ENCODE measurements at regions not wholly inside any gene's neighbourhood (a gene's known extent, or its start where the extent isn't known, plus 50 kb on each side); places are given as distances from the start of the nearest gene placed in this dataset.

DNA sequence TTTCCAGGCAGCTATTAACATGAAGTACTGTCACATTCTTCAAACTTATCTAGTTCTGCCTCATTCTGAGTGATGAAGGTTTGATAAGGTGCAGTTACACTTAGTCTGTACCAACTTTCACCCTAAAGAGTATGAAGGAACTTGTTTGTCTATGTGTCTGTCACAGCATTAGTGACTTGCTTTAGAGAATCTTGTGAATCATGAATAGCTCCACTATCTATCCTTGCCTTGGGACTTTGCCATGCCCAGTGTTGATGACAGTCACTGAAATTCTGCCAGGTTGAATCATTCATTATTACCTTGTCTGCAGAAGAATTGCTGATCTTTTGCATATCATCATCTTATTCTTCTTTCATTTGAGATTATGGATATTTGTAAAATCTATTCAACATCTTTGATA lies 50.9 kb upstream of the A1CF start:
- H3K4me3 ChIP-seq (ENCODE audit: low read depth, low read length), result no peak overlapping the region
- DNase-seq (ENCODE audit: low read depth), result no peak
- TF ChIP-seq, protein P1, sequence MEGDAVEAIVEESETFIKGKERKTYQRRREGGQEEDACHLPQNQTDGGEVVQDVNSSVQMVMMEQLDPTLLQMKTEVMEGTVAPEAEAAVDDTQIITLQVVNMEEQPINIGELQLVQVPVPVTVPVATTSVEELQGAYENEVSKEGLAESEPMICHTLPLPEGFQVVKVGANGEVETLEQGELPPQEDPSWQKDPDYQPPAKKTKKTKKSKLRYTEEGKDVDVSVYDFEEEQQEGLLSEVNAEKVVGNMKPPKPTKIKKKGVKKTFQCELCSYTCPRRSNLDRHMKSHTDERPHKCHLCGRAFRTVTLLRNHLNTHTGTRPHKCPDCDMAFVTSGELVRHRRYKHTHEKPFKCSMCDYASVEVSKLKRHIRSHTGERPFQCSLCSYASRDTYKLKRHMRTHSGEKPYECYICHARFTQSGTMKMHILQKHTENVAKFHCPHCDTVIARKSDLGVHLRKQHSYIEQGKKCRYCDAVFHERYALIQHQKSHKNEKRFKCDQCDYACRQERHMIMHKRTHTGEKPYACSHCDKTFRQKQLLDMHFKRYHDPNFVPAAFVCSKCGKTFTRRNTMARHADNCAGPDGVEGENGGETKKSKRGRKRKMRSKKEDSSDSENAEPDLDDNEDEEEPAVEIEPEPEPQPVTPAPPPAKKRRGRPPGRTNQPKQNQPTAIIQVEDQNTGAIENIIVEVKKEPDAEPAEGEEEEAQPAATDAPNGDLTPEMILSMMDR (conservative IDR thresholded peaks at IDR 0.05; ENCODE audit: low read depth, low read length), result no peak

GRCh38 chr10:50937230-50937907 lies 51.9 kb upstream of the A1CF start:
- no peak for DNase-seq (ENCODE audit: low read depth)
- TF ChIP-seq, protein P1 (conservative IDR thresholded peaks at IDR 0.05; ENCODE audit: low read depth, low read length), result peak; percentile 74
- H3K4me3 ChIP-seq (ENCODE audit: low read depth, low read length), result no peak overlapping the region

DNA sequence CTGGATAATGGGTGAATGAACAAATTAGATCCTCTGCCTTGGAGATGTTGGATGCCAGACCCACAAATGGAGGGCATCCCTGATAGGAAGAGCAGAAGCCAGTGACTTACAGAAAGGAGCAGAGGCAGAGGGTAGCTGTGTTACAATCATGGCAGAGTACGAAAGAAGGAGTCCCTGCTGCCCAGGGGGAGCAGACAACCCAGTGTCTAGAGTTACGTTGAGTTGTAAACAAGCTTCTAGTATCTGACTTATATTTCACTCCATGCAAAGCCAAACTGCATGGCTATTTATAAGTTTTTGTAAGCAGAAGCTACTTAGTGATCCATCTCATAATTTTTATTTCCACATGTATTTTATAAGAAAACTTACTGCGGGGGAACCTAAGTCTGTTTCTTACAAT lies 56.2 kb upstream of the A1CF start:
- DNase-seq (ENCODE audit: low read depth), result no peak
- TF ChIP-seq, protein P1 (conservative IDR thresholded peaks at IDR 0.05; ENCODE audit: low read depth, low read length), result no peak
- H3K4me3 ChIP-seq (ENCODE audit: low read depth, low read length), result no peak overlapping the region

GRCh38 chr10:50946991-50947781 lies 61.8 kb upstream of the A1CF start:
- TF ChIP-seq, protein P1 (conservative IDR thresholded peaks at IDR 0.05; ENCODE audit: low read depth, low read length), result no peak
- no peak for DNase-seq (ENCODE audit: low read depth)
- H3K4me3 ChIP-seq (ENCODE audit: low read depth, low read length), result no peak overlapping the region

DNA sequence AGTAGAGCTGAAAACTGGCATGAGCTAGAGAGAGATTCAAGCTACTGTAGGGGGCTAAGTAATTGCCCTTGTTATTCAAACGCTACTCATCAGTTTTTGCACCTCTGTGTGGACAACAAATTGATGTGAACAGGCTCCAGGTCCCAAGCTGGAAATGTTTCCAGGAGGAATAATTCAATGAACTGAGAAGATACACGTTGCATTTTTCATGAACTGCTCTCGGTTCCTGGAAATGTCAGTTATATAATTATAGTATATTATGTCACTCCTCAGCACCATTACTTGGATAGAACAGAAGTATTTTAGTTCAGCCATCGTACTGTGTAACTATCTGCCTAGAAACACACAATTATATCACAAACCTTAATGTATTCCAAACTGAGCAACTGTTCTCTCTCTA lies 65.9 kb upstream of the A1CF start:
- H3K4me3 ChIP-seq (ENCODE audit: low read depth, low read length), result no peak overlapping the region
- TF ChIP-seq, protein P1 (conservative IDR thresholded peaks at IDR 0.05; ENCODE audit: low read depth, low read length), result no peak
- no peak for DNase-seq (ENCODE audit: low read depth)

- DNase-seq (ENCODE audit: low read depth), result no peak
- H3K4me3 ChIP-seq (ENCODE audit: low read depth, low read length), result no peak overlapping the region
- TF ChIP-seq, protein P1 (conservative IDR thresholded peaks at IDR 0.05; ENCODE audit: low read depth, low read length), result no peak
These were observed 75.9 kb upstream of the A1CF start for GRCh38 chr10:50961297-50961696.
